Ascending aorta (tissue), 2 donors: ENCODE measurements at regions not wholly inside any gene's neighbourhood (a gene's known extent, or its start where the extent isn't known, plus 50 kb on each side); places are given as distances from the start of the nearest gene placed in this dataset.

Source experiments
- DNase-seq, 2 donors: peaks; one replicate each; pipeline ENCODE4 v3.0.0-alpha.2; 2019; ENCODE audit warnings: low spot score in 2 of 2
- H3K27ac ChIP-seq, 2 donors: fragments of 200-600 bp; sonication (generic); one replicate each; pipeline ENCODE4 v1.5.1; 2016 to 2017; ENCODE audit warnings: mild to moderate bottlenecking in 1 of 2
- H3K27me3 ChIP-seq: fragments of 200-600 bp; sonication (generic); one replicate; pipeline ENCODE4 v1.5.1; 2017
- H3K36me3 ChIP-seq, 2 donors: fragments of 200-600 bp; sonication (generic); one replicate each; pipeline ENCODE4 v1.5.1; 2016
- H3K4me1 ChIP-seq, 2 donors: fragments of 200-600 bp; sonication (generic); one replicate each; pipeline ENCODE4 v1.5.1; 2016 to 2017; ENCODE audit warnings: mild to moderate bottlenecking in 1 of 2
- H3K4me3 ChIP-seq, 2 donors: fragments of 200-600 bp; sonication (generic); one replicate each; pipeline ENCODE4 v1.5.1; 2016 to 2017; ENCODE audit warnings: mild to moderate bottlenecking in 1 of 2
- H3K9me3 ChIP-seq, 2 donors: fragments of 200-600 bp; sonication (generic); one replicate each; pipeline ENCODE4 v1.5.1; 2016
- intact Hi-C: fragments of 100-400 bp; cut with DNase I; formaldehyde crosslinking; loops from one replicate; pipeline ENCODE4 v1.15.1; 2023
- TF ChIP-seq, protein P1 (sequence below), 3 experiments: fragments of 200-600 bp in 2 of 3; fragments of 450-650 bp in 1 of 3; sonication (generic) in 2 of 3; IDR thresholded peaks; one replicate each; pipeline ENCODE4 v1.5.1; 2016 to 2019; ENCODE audit warnings: antibody characterized with exemption in 3 of 3, mild to moderate bottlenecking in 1 of 3, moderate library complexity in 1 of 3

DNA sequence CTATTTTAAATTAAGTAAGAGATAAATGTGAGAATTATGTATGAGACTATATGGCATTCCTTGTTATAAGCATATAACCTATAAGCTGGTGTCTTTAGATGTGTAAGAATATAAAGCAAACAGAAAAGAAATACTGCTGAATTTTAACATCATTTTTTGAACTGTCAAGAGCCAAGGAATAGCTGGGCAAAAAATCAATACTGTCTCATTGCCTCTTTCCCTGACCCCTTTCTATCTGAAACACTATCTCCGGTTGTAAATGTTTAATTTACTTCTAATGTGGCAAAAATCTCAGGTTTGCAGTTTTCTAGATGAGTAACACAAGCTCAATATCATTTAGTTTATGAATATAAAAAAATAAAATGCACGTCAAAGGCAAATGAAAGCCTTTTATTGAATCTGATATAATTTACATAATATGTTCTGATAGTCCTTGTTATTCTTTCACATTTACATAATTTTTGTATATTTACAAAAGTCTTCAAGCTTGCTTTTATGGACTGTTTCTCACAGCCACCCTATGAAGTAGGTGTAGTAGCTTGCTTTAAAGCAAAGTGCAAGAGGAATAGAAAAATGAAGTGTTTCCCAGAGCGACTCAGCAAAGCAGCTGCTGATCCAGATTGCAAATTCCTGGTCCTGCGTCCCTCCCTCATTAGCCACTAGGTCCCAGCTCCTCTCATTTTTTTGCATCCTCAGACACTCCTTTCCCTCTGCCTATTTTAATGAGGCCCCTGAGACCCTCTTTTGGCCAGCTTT lies 188.2 kb upstream of the RFC3 start:
- DNase-seq = no peak
- no peaks in the 10 kb centered on the region for H3K4me1 ChIP-seq
- intact Hi-C loops = no loop called here

DNA sequence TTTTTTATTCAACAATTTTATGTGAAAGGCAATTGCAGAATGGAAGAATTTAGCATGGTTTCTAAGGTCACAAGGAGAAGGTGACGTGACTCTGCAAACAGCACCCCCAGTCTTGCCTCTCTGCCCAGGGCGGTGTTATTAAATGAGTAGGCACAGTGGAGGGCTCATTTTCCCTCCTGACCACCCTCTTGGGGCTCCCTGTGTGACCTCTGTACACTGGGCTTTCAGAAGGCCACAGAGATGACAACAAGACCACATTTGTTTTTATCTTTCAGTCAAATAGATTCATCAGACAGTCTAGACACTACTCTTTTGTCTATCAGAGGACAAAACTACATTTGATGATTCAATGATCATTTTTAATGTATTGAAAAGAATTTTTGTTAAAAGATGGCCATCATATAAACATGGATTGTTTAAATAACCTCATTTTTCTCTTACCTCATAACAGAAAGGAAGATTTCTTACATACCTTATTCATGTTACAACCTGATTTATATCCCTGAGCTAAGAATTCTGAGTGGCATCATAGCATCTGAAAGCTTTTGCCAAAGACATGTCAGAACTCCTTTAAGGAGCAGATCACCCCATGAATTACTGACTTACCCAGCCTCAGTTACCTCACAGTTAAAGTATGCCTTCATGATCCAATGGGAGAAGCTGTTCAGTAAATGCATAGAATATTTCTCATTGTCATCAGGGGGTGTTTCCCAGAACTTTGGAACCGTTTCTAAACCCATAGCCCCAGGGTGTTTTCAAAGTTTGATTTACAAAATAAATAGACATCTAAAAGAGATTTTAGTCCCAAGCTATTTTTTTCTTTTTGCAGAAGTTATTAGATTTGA lies 184.0 kb upstream of the RFC3 start:
- intact Hi-C loops = no loop called here

More for the DNA sequence above, 188.2 kb upstream of the RFC3 start:
- Histone ChIP-seq H3K9me3 (no peaks in the 10 kb centered on the region), H3K4me3 (no peak overlapping the region), H3K36me3 (no peaks in the 10 kb centered on the region), H3K27me3 (no peaks in the 10 kb centered on the region), H3K27ac (no peak overlapping the region)
- TF ChIP-seq, protein P1, sequence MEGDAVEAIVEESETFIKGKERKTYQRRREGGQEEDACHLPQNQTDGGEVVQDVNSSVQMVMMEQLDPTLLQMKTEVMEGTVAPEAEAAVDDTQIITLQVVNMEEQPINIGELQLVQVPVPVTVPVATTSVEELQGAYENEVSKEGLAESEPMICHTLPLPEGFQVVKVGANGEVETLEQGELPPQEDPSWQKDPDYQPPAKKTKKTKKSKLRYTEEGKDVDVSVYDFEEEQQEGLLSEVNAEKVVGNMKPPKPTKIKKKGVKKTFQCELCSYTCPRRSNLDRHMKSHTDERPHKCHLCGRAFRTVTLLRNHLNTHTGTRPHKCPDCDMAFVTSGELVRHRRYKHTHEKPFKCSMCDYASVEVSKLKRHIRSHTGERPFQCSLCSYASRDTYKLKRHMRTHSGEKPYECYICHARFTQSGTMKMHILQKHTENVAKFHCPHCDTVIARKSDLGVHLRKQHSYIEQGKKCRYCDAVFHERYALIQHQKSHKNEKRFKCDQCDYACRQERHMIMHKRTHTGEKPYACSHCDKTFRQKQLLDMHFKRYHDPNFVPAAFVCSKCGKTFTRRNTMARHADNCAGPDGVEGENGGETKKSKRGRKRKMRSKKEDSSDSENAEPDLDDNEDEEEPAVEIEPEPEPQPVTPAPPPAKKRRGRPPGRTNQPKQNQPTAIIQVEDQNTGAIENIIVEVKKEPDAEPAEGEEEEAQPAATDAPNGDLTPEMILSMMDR (IDR thresholded peaks at IDR 0.05) = no peak

DNA sequence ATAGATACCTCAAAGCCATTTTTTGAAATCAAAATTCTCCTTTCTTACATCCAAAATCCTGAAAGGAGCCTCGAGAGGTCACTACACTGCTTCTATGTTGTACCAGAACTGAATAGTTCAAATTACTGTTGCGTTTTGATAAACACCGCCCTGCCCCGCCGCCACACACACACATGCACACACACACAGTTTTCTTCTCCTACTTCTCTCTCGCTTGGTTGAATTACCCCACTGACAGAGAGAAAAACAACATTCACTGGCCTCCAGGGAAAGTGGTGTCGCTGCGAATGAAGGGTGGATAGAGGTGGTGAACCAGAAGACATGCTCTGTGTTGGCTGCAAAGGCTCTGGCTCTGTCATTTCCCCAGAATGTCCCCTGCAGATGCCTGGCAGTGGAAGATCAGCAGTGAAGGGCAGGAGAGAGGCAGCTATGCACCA lies 183.4 kb upstream of the RFC3 start:
- intact Hi-C loops = no loop called here
- TF ChIP-seq, protein P1 (IDR thresholded peaks at IDR 0.05) = no peak
- Histone ChIP-seq H3K4me1 (no peaks in the 10 kb centered on the region), H3K36me3 (no peaks in the 10 kb centered on the region), H3K9me3 (no peaks in the 10 kb centered on the region), H3K27ac (no peak overlapping the region), H3K27me3 (no peaks in the 10 kb centered on the region), H3K4me3 (no peak overlapping the region)
- no peak for DNase-seq

More for the DNA sequence above, 184.0 kb upstream of the RFC3 start:
- TF ChIP-seq, protein P1 (IDR thresholded peaks at IDR 0.05) = no peak
- Histone ChIP-seq H3K27me3 (no peaks in the 10 kb centered on the region), H3K36me3 (no peaks in the 10 kb centered on the region), H3K27ac (no peak overlapping the region), H3K4me3 (no peak overlapping the region), H3K4me1 (no peaks in the 10 kb centered on the region), H3K9me3 (no peaks in the 10 kb centered on the region)
- DNase-seq = no peak

DNA sequence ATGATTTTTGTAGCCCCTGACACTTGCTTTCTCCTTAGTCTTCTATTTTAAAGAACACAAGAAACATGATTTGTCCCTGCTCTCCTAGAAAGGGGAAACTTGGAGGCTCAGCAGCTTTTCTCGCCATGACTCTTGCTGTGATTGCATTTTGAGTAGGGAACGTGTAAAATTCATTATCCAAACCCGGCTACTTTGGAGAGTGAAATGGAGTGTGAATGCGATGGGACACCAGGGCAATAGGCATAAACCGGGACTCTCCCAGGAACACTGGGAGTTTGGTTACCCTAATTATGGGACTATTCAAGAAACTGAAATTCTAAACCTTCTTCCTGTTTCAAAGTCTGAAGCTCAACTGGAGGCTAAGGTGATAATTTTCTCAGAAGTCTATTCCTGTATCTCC lies 181.7 kb upstream of the RFC3 start:
- Histone ChIP-seq H3K4me3 (no peak overlapping the region), H3K36me3 (no peaks in the 10 kb centered on the region), H3K27me3 (no peaks in the 10 kb centered on the region), H3K27ac (no peak overlapping the region), H3K4me1 (no peaks in the 10 kb centered on the region), H3K9me3 (no peaks in the 10 kb centered on the region)
- no peak for DNase-seq
- TF ChIP-seq, protein P1 (IDR thresholded peaks at IDR 0.05) = no peak
- intact Hi-C loops = no loop called here

DNA sequence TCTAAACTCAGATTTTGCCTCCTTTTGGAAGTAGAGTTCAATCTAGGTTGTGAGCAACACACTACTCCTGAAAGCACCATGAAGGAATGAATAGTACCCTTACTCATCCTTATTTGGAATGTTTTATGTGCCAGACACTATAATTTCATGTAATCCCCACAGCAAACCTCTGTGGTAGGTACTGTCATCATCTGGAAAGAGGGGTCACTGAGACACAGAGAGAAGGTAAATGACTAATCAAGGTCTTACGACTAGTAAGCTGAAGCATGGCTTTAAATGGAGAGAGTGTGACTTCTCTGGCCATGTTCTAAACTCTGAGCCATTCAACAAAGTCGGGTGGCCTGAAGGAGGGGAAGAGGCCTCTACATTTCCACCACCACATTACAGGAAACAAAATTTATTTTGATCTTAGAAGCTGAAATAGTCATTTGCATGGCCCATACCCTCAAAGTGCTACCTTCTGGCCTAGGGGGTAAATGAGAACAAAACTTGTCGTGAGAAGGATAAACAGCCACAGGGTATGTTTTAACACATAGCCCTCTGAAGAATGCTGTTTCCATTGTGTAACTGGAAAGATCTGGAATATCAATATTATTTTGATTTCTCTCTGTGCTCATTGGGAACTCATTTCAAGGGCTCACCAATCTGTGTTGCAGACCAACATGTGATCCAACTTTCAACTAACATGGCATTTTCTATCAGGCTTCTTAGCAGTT lies 180.8 kb upstream of the RFC3 start:
- TF ChIP-seq, protein P1 (IDR thresholded peaks at IDR 0.05) = no peak
- Histone ChIP-seq H3K4me1 (no peaks in the 10 kb centered on the region), H3K27ac (no peak overlapping the region), H3K4me3 (no peak overlapping the region), H3K27me3 (no peaks in the 10 kb centered on the region), H3K36me3 (no peaks in the 10 kb centered on the region), H3K9me3 (no peaks in the 10 kb centered on the region)
- no peak for DNase-seq
- intact Hi-C loops = no loop called here
